ENCODE measurements at regions not wholly inside any gene's neighbourhood (a gene's known extent, or its start where the extent isn't known, plus 50 kb on each side); places are given as distances from the start of the nearest gene placed in this dataset.

- DNase-seq: no peak
Observed at GRCh38 chr7:27464970-27465369, 197.7 kb downstream of the HIBADH start.

- no peak for DNase-seq
Observed at GRCh38 chr7:27466703-27467102, 196.0 kb downstream of the HIBADH start.

- no peak for DNase-seq
Observed at GRCh38 chr7:27472043-27472442, 190.6 kb downstream of the HIBADH start.
